IMR-90 (cell line): ENCODE measurements at regions not wholly inside any gene's neighbourhood (a gene's known extent, or its start where the extent isn't known, plus 50 kb on each side); places are given as distances from the start of the nearest gene placed in this dataset.

ENCODE experiments used
- ATAC-seq: fragments of 200-7000 bp; cut with Tn5 transposase; 2 replicates; pipeline ENCODE4 v1.9.1; 2020; ENCODE audit warnings: low read depth, mild to moderate bottlenecking, moderate library complexity
- BruUV-seq: library from RNA; stranded (reverse); fragments of 400-500 nt; replicated peaks from 2 replicates; lab custom pipeline; 2021; lab: Mats Ljungman, UMichigan
- CTCF ChIA-PET: fragments of 300-600 bp; formaldehyde crosslinking; extraction: SDS; loops from one replicate; lab custom pipeline; 2021; ENCODE audit warnings: antibody characterized with exemption; lab: Yijun Ruan, JAX
- POLR2A ChIA-PET: fragments of 300-600 bp; sonication (Branson Sonifier 250); formaldehyde crosslinking; loops from one replicate; lab custom pipeline; 2022; ENCODE audit warnings: antibody characterized with exemption; ENCODE audit not compliant: unreplicated experiment; lab: Charles Lee
- DNase-seq: peaks from one replicate; pipeline ENCODE4 v3.0.0; 2013
- H2AFZ ChIP-seq: replicated peaks from 2 replicates; pipeline ENCODE3; 2013; ENCODE audit warnings: low read length, mild to moderate bottlenecking; ENCODE audit not compliant: poor library complexity
- H2AK5ac ChIP-seq: 2 replicates; pipeline ENCODE4 v1.6.1; 2013; ENCODE audit warnings: low read depth, low read length, inconsistent platforms
- H2AK9ac ChIP-seq: replicated peaks from 2 replicates; pipeline ENCODE3; 2013; ENCODE audit warnings: mild to moderate bottlenecking, low read depth, low read length, moderate library complexity; ENCODE audit not compliant: poor library complexity
- H2BK120ac ChIP-seq: 2 replicates; pipeline ENCODE4 v1.6.1; 2013; ENCODE audit warnings: low read depth, low read length, inconsistent platforms
- H2BK15ac ChIP-seq: 3 replicates; pipeline ENCODE4 v1.6.1; 2013; ENCODE audit warnings: low read depth, low read length, inconsistent platforms
- H2BK20ac ChIP-seq: 2 replicates; pipeline ENCODE4 v1.6.1; 2013; ENCODE audit warnings: low read depth, mild to moderate bottlenecking, inconsistent platforms, low read length, moderate library complexity
- H2BK5ac ChIP-seq: 2 replicates; pipeline ENCODE4 v1.6.1; 2013; ENCODE audit warnings: mild to moderate bottlenecking, low read depth, low read length, inconsistent platforms; ENCODE audit not compliant: poor library complexity, severe bottlenecking
- H3K14ac ChIP-seq: replicated peaks from 2 replicates; pipeline ENCODE4 v1.6.1; 2013; ENCODE audit warnings: low read depth, low read length, inconsistent platforms
- H3K18ac ChIP-seq: 2 replicates; pipeline ENCODE4 v1.6.1; 2013; ENCODE audit warnings: low read depth, low read length, control low read depth
- H3K23ac ChIP-seq: 2 replicates; pipeline ENCODE4 v1.6.1; 2013; ENCODE audit warnings: low read depth, low read length, inconsistent platforms
- H3K27ac ChIP-seq: 2 replicates; pipeline ENCODE4 v1.5.1; 2013; ENCODE audit warnings: mild to moderate bottlenecking, control low read depth, low read length; ENCODE audit not compliant: insufficient read depth
- H3K27me3 ChIP-seq: 2 replicates; pipeline ENCODE4 v1.6.1; 2013; ENCODE audit warnings: low read length; ENCODE audit not compliant: control insufficient read depth, insufficient read depth
- H3K36me3 ChIP-seq: 2 replicates; pipeline ENCODE4 v1.6.1; 2013; ENCODE audit warnings: low read length, mixed read lengths; ENCODE audit not compliant: control insufficient read depth, insufficient read depth
- H3K4ac ChIP-seq: 2 replicates; pipeline ENCODE4 v1.6.1; 2013; ENCODE audit warnings: low read depth, low read length, inconsistent platforms
- H3K4me1 ChIP-seq: 2 replicates; pipeline ENCODE4 v1.6.1; 2013; ENCODE audit warnings: low read length, mixed read lengths; ENCODE audit not compliant: control insufficient read depth, insufficient read depth
- H3K4me2 ChIP-seq: 2 replicates; pipeline ENCODE4 v1.6.1; 2013; ENCODE audit warnings: low read depth, mild to moderate bottlenecking, control low read depth, low read length, moderate library complexity
- H3K4me3 ChIP-seq: 2 replicates; pipeline ENCODE4 v1.5.1; 2013; ENCODE audit warnings: low read depth, mild to moderate bottlenecking, control low read depth, low read length, moderate library complexity; ENCODE audit not compliant: insufficient read depth
- H3K56ac ChIP-seq: 2 replicates; pipeline ENCODE4 v1.6.1; 2013; ENCODE audit warnings: low read length, inconsistent platforms; ENCODE audit not compliant: insufficient read depth; ENCODE audit errors: extremely low read depth
- H3K79me1 ChIP-seq, 2 experiments: 2 replicates each; pipeline ENCODE4 v1.6.1; 2013; ENCODE audit warnings: low read length in 2 of 2, inconsistent platforms in 1 of 2, low read depth in 1 of 2
- H3K9ac ChIP-seq: 2 replicates; pipeline ENCODE4 v1.6.1; 2013; ENCODE audit warnings: low read depth, low read length, control low read depth
- H3K9me1 ChIP-seq: 2 replicates; pipeline ENCODE4 v1.6.1; 2013; ENCODE audit warnings: low read length, inconsistent platforms; ENCODE audit not compliant: insufficient read depth
- H3K9me3 ChIP-seq: 2 replicates; pipeline ENCODE4 v1.6.1; 2013; ENCODE audit warnings: low read length; ENCODE audit not compliant: control insufficient read depth, insufficient read depth
- H4K20me1 ChIP-seq: 2 replicates; pipeline ENCODE4 v1.6.1; 2013; ENCODE audit warnings: low read length, inconsistent platforms; ENCODE audit not compliant: insufficient read depth
- H4K5ac ChIP-seq: 2 replicates; pipeline ENCODE4 v1.6.1; 2013; ENCODE audit warnings: mild to moderate bottlenecking, low read depth, low read length, control low read depth
- H4K8ac ChIP-seq, 2 experiments: 2 replicates each; pipeline ENCODE4 v1.6.1; 2013; ENCODE audit warnings: low read depth in 2 of 2, low read length in 2 of 2, control low read depth in 1 of 2, inconsistent platforms in 1 of 2
- H4K91ac ChIP-seq: 2 replicates; pipeline ENCODE4 v1.6.1; 2013; ENCODE audit warnings: low read depth, low read length, inconsistent platforms; ENCODE audit not compliant: insufficient read depth
- CEBPB ChIP-seq: IDR thresholded peaks from 2 replicates; pipeline ENCODE4 v1.6.1; 2012; ENCODE audit warnings: low read depth, low read length, improper control_type of control experiment
- USF2 ChIP-seq: fragments of 150-350 bp; IDR thresholded peaks from 2 replicates; pipeline ENCODE4 v1.6.1; 2017; ENCODE audit warnings: mild to moderate bottlenecking, antibody characterized with exemption, low read length, low read depth
- WGBS, 2 experiments: methylation state at CpG; one replicate each; pipeline versions ENCODE4 v1.1.5 to v1.1.7; 2013; ENCODE audit warnings: missing lambda C conversion rate in 2 of 2; ENCODE audit not compliant: insufficient read length in 1 of 2; ENCODE audit errors: extremely low coverage in 2 of 2; 5-methylcytosine and 5-hydroxymethylcytosine counted together
- dilution Hi-C: fragments of 300-500 bp; cut with HindIII; formaldehyde crosslinking; loops from one replicate; pipeline ENCODE4 v1.14.3; 2018; ENCODE audit warnings: low sequenced_read_pairs; ENCODE audit not compliant: unreplicated experiment
- in situ Hi-C: fragments of 300-500 bp; cut with MboI; formaldehyde crosslinking; loops from 3 replicates; pipeline ENCODE4 v1.14.3; 2019; ENCODE audit warnings: low sequenced_read_pairs, inconsistent platforms, mixed read lengths
- intact Hi-C: fragments of 100-400 bp; cut with micrococcal nuclease; formaldehyde crosslinking; loops from 2 replicates; pipeline ENCODE4 v1.10.0; 2022

GRCh38 chr4:125626946-125627345 is 312.2 kb downstream of the FAT4 start:
- ChIA-PET POLR2A (no interaction called here), CTCF (no interaction called here)
- no peak for TF ChIP-seq USF2
- TF ChIP-seq CEBPB = no peak
- Histone ChIP-seq H3K79me1 (no peaks in the 10 kb centered on the region), H3K27me3 (no peaks in the 10 kb centered on the region), H4K8ac (no peak overlapping the region), H3K18ac (no peak overlapping the region), H2BK20ac (no peak overlapping the region), H2AK5ac (no peak overlapping the region), H2BK15ac (no peak overlapping the region), H4K20me1 (no peaks in the 10 kb centered on the region), H3K23ac (no peak overlapping the region), H3K27ac (no peak overlapping the region), H2BK5ac (no peak overlapping the region), H3K4ac (no peak overlapping the region), H3K36me3 (no peaks in the 10 kb centered on the region), H4K91ac (no peak overlapping the region), H2BK120ac (no peak overlapping the region), H3K14ac (no peak overlapping the region), H3K56ac (no peak overlapping the region), H3K9ac (no peak overlapping the region), H3K4me1 (no peaks in the 10 kb centered on the region), H3K4me2 (no peak overlapping the region), H2AK9ac (no peak overlapping the region), H3K9me1 (no peaks in the 10 kb centered on the region), H4K5ac (no peak overlapping the region), H3K4me3 (no peak overlapping the region), H2AFZ (no peak overlapping the region), H3K9me3 (no peaks in the 10 kb centered on the region)
- no CpG with 5 or more reads among the region's 1 CpG for WGBS, 2 experiments
- dilution Hi-C loops (no loop called here), in situ Hi-C loops (no loop called here), intact Hi-C loops (loop anchor here (10.0 kb wide), 1 partner anchor 312 kb away; the partner anchor contains the start of gene FAT4)
- ATAC-seq = no peak
- no TSS peak for BruUV-seq
- no peak for DNase-seq
